CD4-positive, CD25-positive, alpha-beta regulatory T cell (primary cell): ENCODE measurements at regions not wholly inside any gene's neighbourhood (a gene's known extent, or its start where the extent isn't known, plus 50 kb on each side); places are given as distances from the start of the nearest gene placed in this dataset.

ENCODE experiments used
- ATAC-seq, 2 donors: fragments of 150-1000 bp; cut with Tn5 transposase; one replicate each; pipeline ENCODE4 v1.10.0; 2021; ENCODE audit warnings: low read depth in 2 of 2, moderate number of reproducible peaks in 2 of 2, moderate library complexity in 1 of 2
- DNase-seq, 3 donors: peaks; one replicate each; pipeline versions ENCODE4 v3.0.0 to v3.0.0-alpha.2; 2012 to 2022; ENCODE audit warnings: mixed read lengths in 1 of 3
- H3K27ac ChIP-seq: one replicate; pipeline ENCODE4 v1.7.0; 2013; ENCODE audit warnings: mild to moderate bottlenecking, low read length; ENCODE audit not compliant: insufficient read depth, poor library complexity, severe bottlenecking
- H3K27me3 ChIP-seq: one replicate; pipeline ENCODE4 v1.7.0; 2013; ENCODE audit warnings: low read length; ENCODE audit not compliant: control insufficient read depth, insufficient read depth
- H3K36me3 ChIP-seq: one replicate; pipeline ENCODE4 v1.7.0; 2013; ENCODE audit warnings: mild to moderate bottlenecking, low read length, moderate library complexity; ENCODE audit not compliant: control insufficient read depth, insufficient read depth
- H3K4me1 ChIP-seq: 2 replicates; pipeline ENCODE4 v1.7.0; 2013; ENCODE audit warnings: mild to moderate bottlenecking, low read length; ENCODE audit not compliant: insufficient read depth, control insufficient read depth, poor library complexity, severe bottlenecking
- H3K4me3 ChIP-seq: one replicate; pipeline ENCODE4 v1.7.0; 2013; ENCODE audit warnings: low read depth, mild to moderate bottlenecking, low read length, moderate library complexity
- H3K9me3 ChIP-seq, 2 experiments: 1 replicate in 1 of 2; 2 replicates in 1 of 2; pipeline ENCODE4 v1.7.0; 2013; ENCODE audit warnings: low read length in 2 of 2, mild to moderate bottlenecking in 1 of 2, moderate library complexity in 1 of 2; ENCODE audit not compliant: control insufficient read depth in 2 of 2
- H3K27ac Mint-ChIP-seq, 3 donors: one replicate each; pipeline ENCODE4 v1.8.0; 2020 to 2022; ENCODE audit warnings: mild to moderate bottlenecking in 3 of 3, mixed read lengths in 3 of 3, moderate library complexity in 2 of 3
- H3K27me3 Mint-ChIP-seq: one replicate; pipeline ENCODE4 v1.8.0; 2022; ENCODE audit warnings: mild to moderate bottlenecking, mixed read lengths
- H3K36me3 Mint-ChIP-seq: one replicate; pipeline ENCODE4 v1.8.0; 2020; ENCODE audit warnings: mixed read lengths
- H3K4me1 Mint-ChIP-seq, 4 donors: one replicate each; pipeline ENCODE4 v1.8.0; 2020 to 2022; ENCODE audit warnings: mixed read lengths in 4 of 4, mild to moderate bottlenecking in 1 of 4
- H3K4me3 Mint-ChIP-seq, 4 donors: one replicate each; pipeline ENCODE4 v1.8.0; 2020 to 2022; ENCODE audit warnings: mild to moderate bottlenecking in 4 of 4, mixed read lengths in 4 of 4, moderate library complexity in 3 of 4
- H3K9me3 Mint-ChIP-seq, 7 donors: one replicate each; pipeline ENCODE4 v1.8.0; 2020 to 2022; ENCODE audit warnings: mixed read lengths in 7 of 7, mild to moderate bottlenecking in 3 of 7, moderate library complexity in 2 of 7

- Mint-ChIP-seq H3K4me3 (no peak overlapping the region), H3K27me3 (no peaks in the 10 kb centered on the region), H3K9me3 (peaks cover 0 to 2% (median 0%) of the 10 kb centered on the region in 7 donors), H3K36me3 (no peaks in the 10 kb centered on the region), H3K27ac (no peak overlapping the region), H3K4me1 (peaks cover 0 to 12% (median 6%) of the 10 kb centered on the region in 4 donors)
- no peaks in the 10 kb centered on the region for H3K9me3 ChIP-seq
- no peak for ATAC-seq
- no peaks in the 10 kb centered on the region for H3K27me3 ChIP-seq
- no peak for DNase-seq
- no peak overlapping the region for H3K27ac ChIP-seq
- no peak overlapping the region for H3K4me3 ChIP-seq
- H3K36me3 ChIP-seq, result no peaks in the 10 kb centered on the region
- H3K4me1 ChIP-seq, result no peaks in the 10 kb centered on the region
These were observed 276.1 kb upstream of the BTG1 start for GRCh38 chr12:92421701-92422100.

GRCh38 chr12:92421042-92421441 is 275.4 kb upstream of the BTG1 start:
- H3K4me1 ChIP-seq, result no peaks in the 10 kb centered on the region
- Mint-ChIP-seq H3K27me3 (no peaks in the 10 kb centered on the region), H3K9me3 (peaks cover 0 to 2% (median 0%) of the 10 kb centered on the region in 7 donors), H3K27ac (peak overlapping the region in 1 of 3 donors; percentile 9), H3K36me3 (no peaks in the 10 kb centered on the region), H3K4me1 (peaks cover 0 to 12% (median 6%) of the 10 kb centered on the region in 4 donors), H3K4me3 (no peak overlapping the region)
- no peaks in the 10 kb centered on the region for H3K27me3 ChIP-seq
- ATAC-seq, result no peak
- H3K9me3 ChIP-seq, result no peaks in the 10 kb centered on the region
- no peak overlapping the region for H3K27ac ChIP-seq
- H3K36me3 ChIP-seq, result no peaks in the 10 kb centered on the region
- no peak overlapping the region for H3K4me3 ChIP-seq
- no peak for DNase-seq

- Histone ChIP-seq H3K27me3 (no peaks in the 10 kb centered on the region), H3K36me3 (no peaks in the 10 kb centered on the region), H3K9me3 (no peaks in the 10 kb centered on the region), H3K4me3 (no peak overlapping the region), H3K4me1 (no peaks in the 10 kb centered on the region), H3K27ac (no peak overlapping the region)
- Mint-ChIP-seq H3K4me1 (peaks cover 0 to 12% (median 7%) of the 10 kb centered on the region in 4 donors), H3K27me3 (no peaks in the 10 kb centered on the region), H3K9me3 (peaks cover 0 to 2% (median 0%) of the 10 kb centered on the region in 7 donors), H3K36me3 (no peaks in the 10 kb centered on the region), H3K4me3 (no peak overlapping the region), H3K27ac (no peak overlapping the region)
- no peak for DNase-seq
- no peak for ATAC-seq
These were observed 273.6 kb upstream of the BTG1 start for GRCh38 chr12:92419201-92419600.

GRCh38 chr12:92418381-92418780 is 272.7 kb upstream of the BTG1 start:
- Histone ChIP-seq H3K27ac (no peak overlapping the region), H3K9me3 (no peaks in the 10 kb centered on the region), H3K4me3 (no peak overlapping the region), H3K27me3 (no peaks in the 10 kb centered on the region), H3K4me1 (no peaks in the 10 kb centered on the region), H3K36me3 (no peaks in the 10 kb centered on the region)
- Mint-ChIP-seq H3K4me1 (peaks cover 0 to 10% (median 6%) of the 10 kb centered on the region in 4 donors), H3K4me3 (no peak overlapping the region), H3K27me3 (no peaks in the 10 kb centered on the region), H3K9me3 (peaks cover 0 to 2% (median 0%) of the 10 kb centered on the region in 7 donors), H3K36me3 (no peaks in the 10 kb centered on the region), H3K27ac (no peak overlapping the region)
- no peak for DNase-seq
- ATAC-seq, result no peak

GRCh38 chr12:92417373-92417772 is 271.7 kb upstream of the BTG1 start:
- Histone ChIP-seq H3K4me3 (no peak overlapping the region), H3K9me3 (no peaks in the 10 kb centered on the region), H3K27me3 (no peaks in the 10 kb centered on the region), H3K4me1 (no peaks in the 10 kb centered on the region), H3K36me3 (no peaks in the 10 kb centered on the region), H3K27ac (no peak overlapping the region)
- H3K4me3 Mint-ChIP-seq, result no peak overlapping the region
- H3K27ac Mint-ChIP-seq, result no peak overlapping the region
- no peak for ATAC-seq
- peaks cover 0 to 10% (median 4%) of the 10 kb centered on the region in 4 donors for H3K4me1 Mint-ChIP-seq
- H3K36me3 Mint-ChIP-seq, result no peaks in the 10 kb centered on the region
- peaks cover 0 to 2% (median 0%) of the 10 kb centered on the region in 7 donors for H3K9me3 Mint-ChIP-seq
- DNase-seq, result no peak
- no peaks in the 10 kb centered on the region for H3K27me3 Mint-ChIP-seq

- no peak for ATAC-seq
- no peak for DNase-seq
- no peaks in the 10 kb centered on the region for H3K4me1 ChIP-seq
- Mint-ChIP-seq H3K4me3 (no peak overlapping the region), H3K9me3 (peaks cover 0 to 2% (median 0%) of the 10 kb centered on the region in 7 donors), H3K27ac (no peak overlapping the region), H3K36me3 (no peaks in the 10 kb centered on the region), H3K4me1 (peaks cover 0 to 10% (median 4%) of the 10 kb centered on the region in 4 donors), H3K27me3 (no peaks in the 10 kb centered on the region)
- H3K36me3 ChIP-seq, result no peaks in the 10 kb centered on the region
- H3K9me3 ChIP-seq, result no peaks in the 10 kb centered on the region
- no peak overlapping the region for H3K27ac ChIP-seq
- H3K27me3 ChIP-seq, result no peaks in the 10 kb centered on the region
- H3K4me3 ChIP-seq, result no peak overlapping the region
These were observed 270.8 kb upstream of the BTG1 start for GRCh38 chr12:92416385-92416812.

- H3K27ac Mint-ChIP-seq, result peak overlapping the region in 1 of 3 donors; percentile 17
- H3K36me3 Mint-ChIP-seq, result no peaks in the 10 kb centered on the region
- DNase-seq (no peak), ATAC-seq (no peak)
- H3K27ac ChIP-seq, result no peak overlapping the region
- peaks cover 0 to 2% (median 0%) of the 10 kb centered on the region in 7 donors for H3K9me3 Mint-ChIP-seq
- H3K9me3 ChIP-seq, result no peaks in the 10 kb centered on the region
- peaks cover 0 to 10% (median 3%) of the 10 kb centered on the region in 4 donors for H3K4me1 Mint-ChIP-seq
- H3K4me1 ChIP-seq, result no peaks in the 10 kb centered on the region
- no peak overlapping the region for H3K4me3 ChIP-seq
- H3K27me3 ChIP-seq, result no peaks in the 10 kb centered on the region
- no peaks in the 10 kb centered on the region for H3K36me3 ChIP-seq
- no peaks in the 10 kb centered on the region for H3K27me3 Mint-ChIP-seq
- H3K4me3 Mint-ChIP-seq, result no peak overlapping the region
These were observed 268.8 kb upstream of the BTG1 start for GRCh38 chr12:92414170-92415070.

- no peak overlapping the region for H3K4me3 ChIP-seq
- H3K4me1 ChIP-seq, result no peaks in the 10 kb centered on the region
- peaks cover 0 to 2% (median 0%) of the 10 kb centered on the region in 7 donors for H3K9me3 Mint-ChIP-seq
- H3K27me3 ChIP-seq, result no peaks in the 10 kb centered on the region
- DNase-seq (no peak), ATAC-seq (no peak)
- no peaks in the 10 kb centered on the region for H3K36me3 Mint-ChIP-seq
- peaks cover 4 to 16% (median 10%) of the 10 kb centered on the region in 4 donors for H3K4me1 Mint-ChIP-seq
- no peak overlapping the region for H3K27ac ChIP-seq
- no peaks in the 10 kb centered on the region for H3K9me3 ChIP-seq
- no peaks in the 10 kb centered on the region for H3K36me3 ChIP-seq
- H3K27ac Mint-ChIP-seq, result no peak overlapping the region
- H3K27me3 Mint-ChIP-seq, result no peaks in the 10 kb centered on the region
- H3K4me3 Mint-ChIP-seq, result no peak overlapping the region
These were observed 267.6 kb upstream of the BTG1 start for GRCh38 chr12:92413286-92413685.
